CD4-positive, alpha-beta T cell treated with Interleukin-4 for 4 hours (primary cell): ENCODE measurements at regions not wholly inside any gene's neighbourhood (a gene's known extent, or its start where the extent isn't known, plus 50 kb on each side); places are given as distances from the start of the nearest gene placed in this dataset.
A peak's percentile ranks its signal among the peaks of the same experiment; 100 is the strongest.
"Not testable (repeated sequence)": the region's sequence is repeated elsewhere in the genome, so short reads cannot be mapped to it uniquely, and the experiment has no call there.

Source experiments
- DNase-seq: peaks from one replicate; pipeline ENCODE4 v3.0.0-alpha.2; 2020

DNA sequence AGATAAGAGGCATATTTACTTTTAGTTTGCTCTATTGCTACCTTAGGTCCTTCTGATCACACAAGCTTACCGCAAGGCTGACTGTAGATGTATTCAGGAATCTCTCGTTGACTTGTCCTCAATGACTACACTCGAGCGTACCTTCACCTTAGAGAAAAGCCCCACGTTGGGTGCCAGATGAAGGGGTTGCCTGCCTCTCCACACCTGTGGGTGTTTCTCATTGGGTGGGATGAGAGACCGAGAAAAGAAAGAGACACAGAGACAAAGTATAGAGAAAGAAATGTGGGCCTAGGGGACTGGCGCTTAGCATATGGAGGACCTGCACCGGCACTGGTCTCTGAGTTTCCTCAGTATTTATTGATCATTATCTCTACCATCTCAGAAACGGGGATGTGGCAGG lies 51.8 kb downstream of the ASCL4 start:
- DNase-seq = no peak

- no peak for DNase-seq
Observed at GRCh38 chr12:107829271-107829670, 54.8 kb downstream of the ASCL4 start.

- no peak for DNase-seq
Observed at GRCh38 chr12:107832441-107832840, 57.9 kb downstream of the ASCL4 start.

DNA sequence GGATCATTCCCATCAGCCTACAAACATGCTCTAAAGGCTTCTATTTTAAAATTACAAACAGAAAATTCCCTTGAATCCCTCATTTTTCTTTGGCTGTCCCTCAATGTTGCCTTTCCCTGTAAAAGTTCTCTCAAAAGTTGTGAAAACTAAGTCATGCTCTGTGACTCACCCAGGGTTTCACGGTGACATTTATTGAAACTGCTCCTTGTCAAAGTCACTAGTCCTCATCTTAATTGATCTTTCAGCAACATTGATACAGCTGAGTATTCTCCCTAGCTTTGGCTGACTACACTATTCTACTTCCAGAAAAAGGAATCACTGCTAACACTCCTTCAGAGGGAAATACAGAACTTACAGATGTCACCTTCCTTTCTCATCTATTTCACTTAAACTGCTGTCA lies 65.7 kb downstream of the ASCL4 start:
- DNase-seq = no peak

DNA sequence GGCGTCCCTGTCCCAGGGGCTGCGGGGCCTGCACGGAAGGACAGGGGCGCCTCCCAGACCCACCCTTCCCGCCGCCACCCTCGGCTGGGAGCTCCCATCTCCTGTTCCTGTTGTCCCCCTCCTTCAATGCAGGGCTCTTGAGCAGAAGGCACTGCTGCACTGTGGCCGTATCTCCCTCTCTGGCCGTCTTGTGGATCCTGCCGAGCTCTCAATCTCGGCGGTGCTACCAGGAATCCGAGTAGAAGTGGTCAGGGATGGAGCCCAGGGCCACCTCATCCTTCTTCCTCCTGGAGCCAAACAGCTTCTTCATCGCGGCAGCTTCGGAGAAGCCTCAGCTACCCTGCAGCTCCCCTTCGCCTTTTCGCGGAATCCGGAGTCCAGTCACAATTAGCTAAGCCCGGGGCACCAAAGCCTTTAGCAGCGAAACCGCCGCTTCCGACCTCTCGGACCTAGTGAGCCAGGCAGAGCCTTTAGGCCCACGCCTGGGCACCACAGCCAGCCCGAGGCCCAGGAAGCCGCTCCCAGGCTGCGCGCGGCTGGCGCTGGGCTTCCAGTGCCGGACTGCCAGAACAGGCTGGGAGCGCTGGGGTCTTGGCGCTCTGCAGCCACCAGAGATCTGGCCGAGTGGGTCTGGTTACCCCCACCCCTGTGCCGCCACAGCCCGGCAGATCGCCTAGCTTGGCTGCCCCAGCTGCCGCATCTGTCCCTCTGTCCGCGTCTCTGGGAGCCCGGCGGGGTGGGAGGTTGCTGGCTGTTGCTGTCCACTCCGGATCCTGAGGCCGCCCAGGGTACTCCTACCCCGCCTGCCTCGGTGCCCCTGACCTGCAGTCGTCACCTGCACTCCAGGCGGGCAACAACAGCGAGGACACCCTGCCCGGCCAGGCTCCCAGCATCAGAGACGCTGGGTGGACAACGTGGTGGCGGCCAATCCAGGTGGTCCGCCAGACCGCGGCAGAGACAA lies 69.1 kb downstream of the ASCL4 start:
- DNase-seq = no peak

DNA sequence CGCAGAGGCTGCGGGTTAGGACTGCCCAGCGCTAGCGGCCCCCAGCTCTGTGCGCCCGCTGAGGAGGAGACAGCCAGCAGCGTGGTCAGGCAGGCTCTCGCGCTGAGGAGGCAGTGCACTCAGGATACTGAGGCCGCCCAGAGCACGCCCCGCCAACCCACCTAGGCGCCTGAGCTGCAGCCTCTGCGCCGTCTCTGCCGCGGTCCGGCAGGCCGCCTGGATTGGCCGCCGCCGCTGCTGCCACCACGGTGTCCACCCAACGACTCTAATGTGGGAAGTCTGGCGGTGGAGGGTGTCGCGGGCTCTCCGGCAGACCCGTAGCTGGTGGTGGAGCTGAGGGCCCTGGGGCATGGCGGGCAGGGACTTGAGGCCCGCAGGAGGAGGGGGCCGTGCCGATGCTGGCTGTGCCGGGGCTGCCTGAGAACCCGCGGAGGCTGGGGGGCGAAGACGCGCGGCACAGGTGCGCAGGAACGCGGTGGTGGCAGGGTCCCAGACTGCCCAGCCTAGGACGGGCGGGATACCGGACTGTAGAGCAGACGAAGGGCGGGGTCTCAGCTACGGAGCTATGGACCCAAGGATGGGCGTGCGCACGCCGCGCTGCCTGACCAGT lies 69.9 kb downstream of the ASCL4 start:
- DNase-seq = no peak

GRCh38 chr12:107845226-107845979 lies 70.9 kb downstream of the ASCL4 start:
- DNase-seq = no peak

- DNase-seq = no peak
Observed at GRCh38 chr12:107845980-107846659, 71.6 kb downstream of the ASCL4 start.

DNA sequence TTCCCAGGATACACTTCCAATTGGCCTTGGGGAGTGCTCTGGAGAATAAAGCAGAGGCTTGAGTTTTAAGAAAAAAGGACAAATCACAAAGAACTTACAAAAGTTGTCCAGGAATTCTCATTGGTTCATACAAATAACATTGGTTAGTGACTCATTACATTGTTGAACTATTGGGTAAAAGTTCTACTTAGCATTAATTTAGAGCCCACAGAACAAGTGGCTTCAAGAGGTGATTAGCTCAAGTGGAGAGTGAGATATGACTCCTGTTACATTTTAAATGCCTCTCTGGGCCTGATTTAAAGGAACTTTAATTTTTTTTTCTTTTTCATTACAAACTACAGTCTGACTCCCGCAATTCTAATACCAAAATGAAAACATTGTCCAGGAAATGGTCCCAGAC lies 72.9 kb downstream of the ASCL4 start:
- DNase-seq = no peak

DNA sequence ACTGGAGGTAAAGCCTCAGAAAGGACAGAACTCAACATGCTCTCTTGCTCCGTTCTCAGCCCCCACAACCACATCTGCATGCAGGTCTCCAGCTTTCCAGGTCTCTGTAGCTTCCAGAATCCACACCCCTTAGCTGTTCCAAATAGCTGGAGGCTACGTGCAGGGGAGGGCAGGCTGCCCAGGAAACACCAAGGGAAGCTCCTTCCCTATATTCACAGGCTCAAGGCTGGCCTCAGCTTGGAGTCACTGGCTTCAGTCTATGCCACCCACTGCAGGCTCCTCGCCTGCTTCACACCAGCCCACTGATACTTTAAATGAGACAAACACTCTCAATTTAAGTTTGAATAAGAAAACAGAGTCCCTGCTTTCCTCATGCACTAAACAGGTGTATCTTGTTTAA lies 73.3 kb downstream of the ASCL4 start:
- no peak for DNase-seq

DNA sequence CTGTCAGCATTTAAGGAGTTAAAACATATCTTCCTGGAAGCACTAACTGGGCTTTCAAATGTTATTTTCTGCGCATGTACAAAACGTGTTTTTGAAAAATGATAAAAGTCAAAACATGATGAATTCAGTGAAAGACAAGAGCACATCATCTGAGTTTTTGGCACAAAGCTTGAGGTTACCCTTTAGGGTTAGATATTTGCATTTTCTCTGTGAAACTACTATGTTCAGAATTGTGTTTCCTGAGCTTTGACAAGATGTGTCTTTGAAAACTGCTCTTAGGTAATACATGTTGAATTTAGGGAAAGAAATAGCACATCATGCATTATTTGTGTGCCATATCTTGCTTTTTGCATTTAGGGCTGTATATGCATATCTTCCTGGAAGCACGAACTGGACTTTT lies 79.0 kb downstream of the ASCL4 start:
- DNase-seq = no peak

- DNase-seq = no peak
Observed at GRCh38 chr12:107855471-107855870, 81.0 kb downstream of the ASCL4 start.

DNA sequence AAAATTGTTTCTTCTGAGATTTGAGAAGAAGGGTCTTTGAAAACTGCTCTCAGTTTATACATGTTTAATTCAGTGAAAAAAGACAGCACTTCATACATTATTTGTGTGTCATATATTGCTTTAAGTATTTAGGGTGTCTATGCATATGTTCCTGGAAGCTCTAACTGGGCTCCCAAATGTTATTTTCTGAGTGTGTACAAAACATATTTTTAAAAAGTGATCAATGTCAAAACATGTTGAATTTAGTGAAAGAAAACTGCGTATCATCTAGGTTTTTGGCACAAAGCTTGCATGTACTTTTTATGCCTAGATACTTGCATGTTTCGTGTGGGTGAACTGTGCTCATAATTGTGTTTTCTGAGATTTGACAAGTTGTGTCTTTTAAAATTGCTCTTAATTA lies 81.6 kb downstream of the ASCL4 start:
- DNase-seq = no peak

GRCh38 chr12:107857191-107857590 lies 82.7 kb downstream of the ASCL4 start:
- no peak for DNase-seq

DNA sequence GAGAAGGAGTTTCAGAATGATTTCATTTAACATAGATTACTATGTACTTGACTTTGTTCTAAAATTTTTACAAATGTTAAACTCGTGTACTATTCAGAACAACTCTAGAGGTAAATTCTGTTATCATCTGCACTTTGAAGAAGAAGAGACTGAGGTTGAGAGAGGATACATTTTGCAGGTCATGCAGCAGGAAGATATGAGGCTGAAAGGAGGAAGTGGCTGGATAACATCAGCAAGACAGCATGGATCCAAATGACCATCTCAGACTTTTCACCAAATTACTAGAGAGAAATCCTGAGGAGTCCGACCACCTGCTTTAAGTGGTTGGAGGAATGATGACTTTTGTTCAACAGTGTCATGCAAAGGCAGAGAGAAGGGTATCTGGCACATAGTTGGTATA lies 84.9 kb downstream of the ASCL4 start:
- DNase-seq = no peak

- no peak for DNase-seq
Observed at GRCh38 chr12:107864235-107864634, 89.7 kb downstream of the ASCL4 start.

DNA sequence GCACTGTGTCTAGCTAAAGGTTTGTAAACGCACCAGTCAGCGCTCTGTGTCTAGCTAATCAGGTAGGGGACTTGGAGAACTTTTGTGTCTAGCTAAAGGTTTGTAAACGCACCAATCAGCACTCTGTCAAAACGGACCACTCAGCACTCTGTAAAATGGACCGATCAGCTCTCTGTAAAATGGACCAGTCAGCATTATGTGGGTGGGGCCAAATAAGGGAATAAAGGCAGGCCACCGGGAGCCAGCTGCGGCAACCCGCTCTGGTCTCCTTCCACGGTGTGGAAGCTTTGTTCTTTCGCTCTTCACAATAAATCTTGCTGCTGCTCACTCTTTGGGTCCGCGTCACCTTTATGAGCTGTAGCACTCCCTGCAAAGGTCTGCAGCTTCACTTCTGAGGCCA lies 90.2 kb downstream of the ASCL4 start:
- not testable (repeated sequence) for DNase-seq

GRCh38 chr12:107873223-107873622 lies 98.7 kb downstream of the ASCL4 start:
- no peak for DNase-seq

GRCh38 chr12:107875786-107876185 lies 101.3 kb downstream of the ASCL4 start:
- no peak for DNase-seq

GRCh38 chr12:107884769-107885694 lies 110.5 kb downstream of the ASCL4 start:
- peak; percentile 39 for DNase-seq

GRCh38 chr12:107888789-107889188 lies 114.3 kb downstream of the ASCL4 start:
- DNase-seq = no peak

- DNase-seq = no peak
Observed at GRCh38 chr12:107891967-107892366, 117.5 kb downstream of the ASCL4 start.
